Keratinocyte (primary cell): ENCODE measurements at regions not wholly inside any gene's neighbourhood (a gene's known extent, or its start where the extent isn't known, plus 50 kb on each side); places are given as distances from the start of the nearest gene placed in this dataset.

Experiments
- DNase-seq: peaks from one replicate; pipeline ENCODE4 v3.0.0-alpha.2; 2011; ENCODE audit warnings: low read depth, missing footprints, low spot score
- FAIRE-seq: peaks from 2 replicates; lab custom pipeline; 2011; peaks lifted over from hg19 to GRCh38; lab: Jason Lieb, UNC
- H2AFZ ChIP-seq: 2 replicates; pipeline ENCODE4 v1.6.0; 2012; ENCODE audit warnings: low read length, control low read depth, inconsistent platforms; ENCODE audit not compliant: control insufficient read depth
- H3K27ac ChIP-seq: 2 replicates; pipeline ENCODE4 v1.5.1; 2011; ENCODE audit warnings: low read length; ENCODE audit not compliant: control insufficient read depth, insufficient read depth
- H3K27me3 ChIP-seq: 3 replicates; pipeline ENCODE4 v1.6.0; 2011; ENCODE audit warnings: low read length; ENCODE audit not compliant: control insufficient read depth, insufficient read depth; ENCODE audit errors: extremely low read depth
- H3K36me3 ChIP-seq, 2 experiments: 2 replicates in 1 of 2; 3 replicates in 1 of 2; pipeline ENCODE4 v1.5.1; 2011; ENCODE audit warnings: low read length in 2 of 2, mild to moderate bottlenecking in 1 of 2; ENCODE audit not compliant: control insufficient read depth in 2 of 2, insufficient read depth in 2 of 2; ENCODE audit errors: extremely low read depth in 1 of 2
- H3K4me1 ChIP-seq: 3 replicates; pipeline ENCODE4 v1.5.1; 2011; ENCODE audit warnings: low read length; ENCODE audit not compliant: control insufficient read depth, insufficient read depth; ENCODE audit errors: extremely low read depth
- H3K4me2 ChIP-seq: 3 replicates; pipeline ENCODE4 v1.6.0; 2011; ENCODE audit warnings: low read depth, low read length; ENCODE audit not compliant: control insufficient read depth, insufficient read depth; ENCODE audit errors: extremely low read depth
- H3K4me3 ChIP-seq, 3 experiments: fragments of 200-600 bp in 1 of 3; sonication (generic) in 1 of 3; 2 replicates in 2 of 3; 3 replicates in 1 of 3; pipeline ENCODE4 v1.5.1; 2011 to 2016; ENCODE audit warnings: low read length in 3 of 3, mild to moderate bottlenecking in 3 of 3, control low read depth in 2 of 3, inconsistent platforms in 1 of 3, low read depth in 1 of 3, mixed read lengths in 1 of 3, mixed run types in 1 of 3, moderate library complexity in 1 of 3; ENCODE audit not compliant: control insufficient read depth in 2 of 3, insufficient read depth in 2 of 3; ENCODE audit errors: extremely low read depth in 1 of 3
- H3K79me2 ChIP-seq: 2 replicates; pipeline ENCODE4 v1.6.0; 2012; ENCODE audit warnings: low read length; ENCODE audit not compliant: control insufficient read depth, insufficient read depth
- H3K9ac ChIP-seq: 3 replicates; pipeline ENCODE4 v1.6.0; 2011; ENCODE audit warnings: low read length; ENCODE audit not compliant: control insufficient read depth, insufficient read depth; ENCODE audit errors: extremely low read depth
- H3K9me1 ChIP-seq: 3 replicates; pipeline ENCODE4 v1.6.0; 2011; ENCODE audit warnings: low read length; ENCODE audit not compliant: control insufficient read depth, insufficient read depth; ENCODE audit errors: extremely low read depth
- H3K9me3 ChIP-seq: 2 replicates; pipeline ENCODE4 v1.5.1; 2012; ENCODE audit warnings: low read depth, low read length; ENCODE audit not compliant: control insufficient read depth
- H4K20me1 ChIP-seq: 3 replicates; pipeline ENCODE4 v1.6.0; 2011; ENCODE audit warnings: low read length; ENCODE audit not compliant: control insufficient read depth, insufficient read depth; ENCODE audit errors: extremely low read depth
- EZH2 ChIP-seq: IDR thresholded peaks from one replicate; pipeline ENCODE4 v1.6.1; 2012; ENCODE audit warnings: inconsistent platforms, mild to moderate bottlenecking, low read length, moderate library complexity
- dilution Hi-C: fragments of 300-500 bp; cut with MboI; formaldehyde crosslinking; loops from one replicate; pipeline ENCODE4 v1.7.0; 2020; ENCODE audit warnings: low sequenced_read_pairs; ENCODE audit not compliant: extremely low pct_ligation_motif_present
- TF ChIP-seq, protein P1 (sequence below), 3 experiments: IDR thresholded peaks in 1 of 3; conservative IDR thresholded peaks in 1 of 3; optimal IDR thresholded peaks in 1 of 3; 2 replicates in 2 of 3; 3 replicates in 1 of 3; pipeline versions ENCODE3 to v1.5.1; 2011; ENCODE audit warnings: low read length in 3 of 3, mild to moderate bottlenecking in 3 of 3, moderate library complexity in 2 of 3, control low read depth in 1 of 3, inconsistent platforms in 1 of 3; ENCODE audit not compliant: insufficient read depth in 2 of 3; ENCODE audit errors: extremely low read depth in 1 of 3

DNA sequence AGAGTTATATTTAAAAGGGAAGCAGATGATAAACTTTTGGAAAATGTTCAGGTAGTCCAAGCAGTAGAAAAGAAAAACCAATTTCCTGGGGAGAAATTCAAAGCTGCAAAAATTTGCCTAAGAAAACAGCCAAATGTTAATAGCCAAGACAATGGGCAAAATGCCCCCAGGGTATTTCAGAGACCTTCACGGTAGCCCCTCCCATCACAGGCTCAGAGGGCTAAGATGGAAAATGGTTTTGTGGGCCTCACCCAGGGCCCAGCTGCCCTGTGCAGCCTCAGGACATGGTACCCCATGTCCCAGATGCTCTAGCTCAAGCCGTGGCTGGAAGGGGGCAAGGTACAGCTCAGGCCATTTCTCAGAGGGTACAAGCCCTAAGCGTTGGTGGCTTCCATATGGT, 391.0 kb downstream of the ZIC4 start:
- no peak for FAIRE-seq
- no peak overlapping the region for H3K9ac ChIP-seq
- no peak overlapping the region for H3K4me2 ChIP-seq
- H3K36me3 ChIP-seq: no peaks in the 10 kb centered on the region
- no peak overlapping the region for H2AFZ ChIP-seq
- no peaks in the 10 kb centered on the region for H3K27me3 ChIP-seq
- H4K20me1 ChIP-seq: no peaks in the 10 kb centered on the region
- no peaks in the 10 kb centered on the region for H3K9me1 ChIP-seq
- H3K4me3 ChIP-seq: no peak overlapping the region
- dilution Hi-C loops: no loop called here
- H3K79me2 ChIP-seq: no peaks in the 10 kb centered on the region
- TF ChIP-seq, protein P1, sequence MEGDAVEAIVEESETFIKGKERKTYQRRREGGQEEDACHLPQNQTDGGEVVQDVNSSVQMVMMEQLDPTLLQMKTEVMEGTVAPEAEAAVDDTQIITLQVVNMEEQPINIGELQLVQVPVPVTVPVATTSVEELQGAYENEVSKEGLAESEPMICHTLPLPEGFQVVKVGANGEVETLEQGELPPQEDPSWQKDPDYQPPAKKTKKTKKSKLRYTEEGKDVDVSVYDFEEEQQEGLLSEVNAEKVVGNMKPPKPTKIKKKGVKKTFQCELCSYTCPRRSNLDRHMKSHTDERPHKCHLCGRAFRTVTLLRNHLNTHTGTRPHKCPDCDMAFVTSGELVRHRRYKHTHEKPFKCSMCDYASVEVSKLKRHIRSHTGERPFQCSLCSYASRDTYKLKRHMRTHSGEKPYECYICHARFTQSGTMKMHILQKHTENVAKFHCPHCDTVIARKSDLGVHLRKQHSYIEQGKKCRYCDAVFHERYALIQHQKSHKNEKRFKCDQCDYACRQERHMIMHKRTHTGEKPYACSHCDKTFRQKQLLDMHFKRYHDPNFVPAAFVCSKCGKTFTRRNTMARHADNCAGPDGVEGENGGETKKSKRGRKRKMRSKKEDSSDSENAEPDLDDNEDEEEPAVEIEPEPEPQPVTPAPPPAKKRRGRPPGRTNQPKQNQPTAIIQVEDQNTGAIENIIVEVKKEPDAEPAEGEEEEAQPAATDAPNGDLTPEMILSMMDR (optimal IDR thresholded peaks at IDR 0.05 in 1 of 3, IDR thresholded peaks at IDR 0.05 in 1 of 3, conservative IDR thresholded peaks at IDR 0.05 in 1 of 3; ENCODE audit: extremely low read depth in 1 of 3, insufficient read depth in 2 of 3, low read length in 3 of 3): no peak
- no peaks in the 10 kb centered on the region for H3K4me1 ChIP-seq
- H3K27ac ChIP-seq: no peak overlapping the region
- H3K9me3 ChIP-seq: no peaks in the 10 kb centered on the region
- DNase-seq: no peak

DNA sequence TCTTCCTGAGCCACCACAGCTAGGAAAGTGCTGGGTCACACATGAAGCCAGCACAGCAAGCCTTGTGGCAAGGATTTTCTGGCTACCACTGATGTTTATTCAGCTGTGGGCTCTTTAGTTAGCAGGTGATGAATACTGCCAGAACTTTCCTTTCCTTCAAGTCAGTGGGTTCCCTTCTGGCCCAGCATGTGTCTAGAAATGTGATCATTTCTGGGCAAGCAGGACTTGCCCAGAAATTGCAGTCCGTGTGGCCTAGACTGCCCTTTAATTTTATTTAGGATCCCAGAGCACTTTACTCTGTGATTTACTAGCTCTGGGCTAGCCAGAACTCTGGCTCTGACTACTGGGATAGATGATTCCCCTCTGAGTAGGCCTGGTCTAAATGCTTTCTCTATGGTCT, 397.5 kb downstream of the ZIC4 start:
- H3K27ac ChIP-seq: no peak overlapping the region
- H3K4me2 ChIP-seq: no peak overlapping the region
- no peaks in the 10 kb centered on the region for H3K9me3 ChIP-seq
- H3K27me3 ChIP-seq: no peaks in the 10 kb centered on the region
- H3K79me2 ChIP-seq: no peaks in the 10 kb centered on the region
- no peaks in the 10 kb centered on the region for H4K20me1 ChIP-seq
- no peaks in the 10 kb centered on the region for H3K4me1 ChIP-seq
- dilution Hi-C loops: no loop called here
- no peaks in the 10 kb centered on the region for H3K9me1 ChIP-seq
- DNase-seq: no peak
- H2AFZ ChIP-seq: no peak overlapping the region
- H3K4me3 ChIP-seq: no peak overlapping the region
- no peaks in the 10 kb centered on the region for H3K36me3 ChIP-seq
- H3K9ac ChIP-seq: no peak overlapping the region
- TF ChIP-seq, protein P1 (optimal IDR thresholded peaks at IDR 0.05 in 1 of 3, IDR thresholded peaks at IDR 0.05 in 1 of 3, conservative IDR thresholded peaks at IDR 0.05 in 1 of 3; ENCODE audit: extremely low read depth in 1 of 3, insufficient read depth in 2 of 3, low read length in 3 of 3): no peak
- no peak for TF ChIP-seq EZH2
- no peak for FAIRE-seq
